Heart right ventricle (tissue), 16 donors: ENCODE measurements at regions not wholly inside any gene's neighbourhood (a gene's known extent, or its start where the extent isn't known, plus 50 kb on each side); places are given as distances from the start of the nearest gene placed in this dataset.
"Not testable (repeated sequence)": the region's sequence is repeated elsewhere in the genome, so short reads cannot be mapped to it uniquely, and the experiment has no call there.

Experiments
- ATAC-seq, 8 donors: fragments of 200-7000 bp; cut with Tn5 transposase; one replicate each; pipeline ENCODE4 v1.9.1; 2020; ENCODE audit warnings: mild to moderate bottlenecking in 8 of 8, moderate library complexity in 8 of 8, moderate number of reproducible peaks in 1 of 8
- DNase-seq, 2 donors: peaks; one replicate each; pipeline ENCODE4 v3.0.0-alpha.2; 2020
- H3K27ac ChIP-seq, 10 donors: fragments of 200-600 bp; sonication (generic) in 2 of 10; one replicate each; pipeline versions ENCODE4 v1.5.0 to v1.8.0; 2020 to 2022; ENCODE audit warnings: mild to moderate bottlenecking in 3 of 10
- H3K27me3 ChIP-seq, 7 donors: fragments of 200-600 bp; one replicate each; pipeline ENCODE4 v1.8.0; 2021 to 2022; ENCODE audit warnings: mild to moderate bottlenecking in 2 of 7
- H3K36me3 ChIP-seq, 9 donors: fragments of 200-600 bp; sonication (generic) in 1 of 9; one replicate each; pipeline versions ENCODE4 v1.5.0 to v1.8.0; 2020 to 2022; ENCODE audit warnings: mild to moderate bottlenecking in 2 of 9
- H3K4me1 ChIP-seq, 9 donors: fragments of 200-600 bp; sonication (generic) in 1 of 9; one replicate each; pipeline versions ENCODE4 v1.5.0 to v1.8.0; 2020 to 2022; ENCODE audit warnings: mild to moderate bottlenecking in 4 of 9
- H3K4me3 ChIP-seq, 10 donors: fragments of 200-600 bp; sonication (generic) in 2 of 10; one replicate each; pipeline versions ENCODE4 v1.5.0 to v1.8.0; 2020 to 2022; ENCODE audit warnings: mild to moderate bottlenecking in 7 of 10, moderate library complexity in 2 of 10
- H3K9me3 ChIP-seq, 11 donors: fragments of 200-600 bp in 10 of 11; sonication (generic) in 2 of 11; one replicate each; pipeline versions ENCODE4 v1.5.0 to v1.8.0; 2013 to 2022; ENCODE audit warnings: mild to moderate bottlenecking in 2 of 11, control low read depth in 1 of 11, moderate library complexity in 1 of 11
- CTCF ChIP-seq, 9 donors: fragments of 200-600 bp; sonication (generic) in 2 of 9; IDR thresholded peaks; one replicate each; pipeline versions ENCODE4 v1.5.0 to v1.8.0; 2021 to 2022; ENCODE audit warnings: antibody characterized with exemption in 9 of 9, mild to moderate bottlenecking in 5 of 9, moderate library complexity in 1 of 9
- whole genome bisulfite sequencing, 2 donors: extraction: QIAGEN DNeasy Blood & Tissue Kit; methylation state at CpG; one replicate each; pipeline ENCODE4 v1.1.7; 2013; ENCODE audit warnings: inconsistent platforms in 1 of 2; 5-methylcytosine and 5-hydroxymethylcytosine counted together
- intact Hi-C, 10 donors: fragments of 100-400 bp; cut with DNase I; formaldehyde crosslinking; loops; one replicate each; pipeline versions ENCODE4 v1.11.1 to v1.14.2; 2022
- donor health status: Arrhythmogenic right ventricular cardiomyopathy.
- donor health status: ischemic (EF 13 %, LVEDD 7.1; RV severe dilation, severe dysfunction).
- donor health status: healthy with polysubstance abuse.
- donor health status: DM: no; HTN: yes; CAD: no.
- donor health status: DM: no; HTN: no; CAD: no.
- donor health status: ischemic (EF 25% LVEDD 6.9; RV normal size, moderate dysfunction).
- donor health status: ischemic (EF 25% LVEDD 5.7; RV mildly dilated, moderate dysfunction).
- donor health status: healthy.
- donor health status: DM: yes; HTN: yes; CAD: no.
- donor health status: Ischemic cardiomyopathy.
- donor health status: ischemic (EF 35%, LVEDD 5.7; RV mildly dilated, moderate dysfunction).
- donor health status: nonischemic (EF 11% LVEDD 7.7; RV severe dilation, severe dysfunction).
- donor health status: DM: yes; HTN: yes; CAD: no.
- donor health status: PGD.
- donor health status: ischemic (EF 29% LVEDD 5.4; RV normal size, mild dysfunction).
- donor health status: nonischemic (EF 23%, LVEDD 6.1; RV moderate dilation, normal function).

- H3K4me1 ChIP-seq, result no peaks in the 10 kb centered on the region
- WGBS, 2 donors, result 77 to 82% methylated on average over 12 of the region's 12 CpGs
These were observed 610.8 kb downstream of the KCNJ18 start for GRCh38 chr17:22303096-22303495.

GRCh38 chr17:22303865-22304264 is 611.5 kb downstream of the KCNJ18 start:
- WGBS, 2 donors, result 86 to 89% methylated on average over 12 of the region's 12 CpGs
- Histone ChIP-seq H3K9me3 (peaks cover 0 to 58% (median 0%) of the 10 kb centered on the region in 11 donors), H3K4me1 (no peaks in the 10 kb centered on the region), H3K27me3 (no peaks in the 10 kb centered on the region), H3K27ac (no peak overlapping the region), H3K36me3 (no peaks in the 10 kb centered on the region), H3K4me3 (no peak overlapping the region)
- no peak for TF ChIP-seq CTCF (IDR thresholded peaks at IDR 0.05)
- DNase-seq, result no peak
- ATAC-seq, result no peak
- intact Hi-C loops, result no loop called here

More at GRCh38 chr17:22303096-22303495, 610.8 kb downstream of the KCNJ18 start:
- TF ChIP-seq CTCF (IDR thresholded peaks at IDR 0.05), result no peak
- Histone ChIP-seq H3K36me3 (no peaks in the 10 kb centered on the region), H3K4me3 (no peak overlapping the region), H3K9me3 (peaks cover 0 to 60% (median 0%) of the 10 kb centered on the region in 11 donors), H3K27ac (no peak overlapping the region), H3K27me3 (no peaks in the 10 kb centered on the region)
- DNase-seq (no peak), ATAC-seq (no peak)
- intact Hi-C loops, result no loop called here

- DNase-seq (no peak), ATAC-seq (no peak)
- Histone ChIP-seq H3K27me3 (no peaks in the 10 kb centered on the region), H3K4me3 (no peak overlapping the region), H3K9me3 (peaks cover 0 to 57% (median 0%) of the 10 kb centered on the region in 11 donors), H3K4me1 (no peaks in the 10 kb centered on the region), H3K27ac (no peak overlapping the region), H3K36me3 (no peaks in the 10 kb centered on the region)
- intact Hi-C loops, result no loop called here
- WGBS, 2 donors, result 87 to 89% methylated on average over 31 of the region's 31 CpGs
- no peak for TF ChIP-seq CTCF (IDR thresholded peaks at IDR 0.05)
These were observed 612.5 kb downstream of the KCNJ18 start for GRCh38 chr17:22304667-22305303.

GRCh38 chr17:22305356-22306071 is 613.2 kb downstream of the KCNJ18 start:
- WGBS, 2 donors, result 90 to 92% methylated on average over 32 of the region's 32 CpGs
- Histone ChIP-seq H3K4me1 (no peaks in the 10 kb centered on the region), H3K36me3 (no peaks in the 10 kb centered on the region), H3K27ac (no peak overlapping the region), H3K27me3 (no peaks in the 10 kb centered on the region), H3K9me3 (peaks cover 0 to 50% (median 0%) of the 10 kb centered on the region in 11 donors), H3K4me3 (no peak overlapping the region)
- no peak for TF ChIP-seq CTCF (IDR thresholded peaks at IDR 0.05)
- ATAC-seq (no peak), DNase-seq (no peak)
- intact Hi-C loops, result no loop called here

GRCh38 chr17:22310292-22310691 is 618.0 kb downstream of the KCNJ18 start:
- H3K36me3 ChIP-seq, H3K27ac ChIP-seq, H3K27me3 ChIP-seq, ATAC-seq, DNase-seq, intact Hi-C loops, H3K4me3 ChIP-seq, H3K4me1 ChIP-seq: not testable (repeated sequence)
- peaks cover 0 to 28% (median 0%) of the 10 kb centered on the region in 11 donors for H3K9me3 ChIP-seq
- WGBS, 2 donors, result 66 to 72% methylated on average over 7 of the region's 7 CpGs
